ENCODE measurements at regions not wholly inside any gene's neighbourhood (a gene's known extent, or its start where the extent isn't known, plus 50 kb on each side); places are given as distances from the start of the nearest gene placed in this dataset.
A peak's percentile ranks its signal among the peaks of the same experiment; 100 is the strongest.

DNA sequence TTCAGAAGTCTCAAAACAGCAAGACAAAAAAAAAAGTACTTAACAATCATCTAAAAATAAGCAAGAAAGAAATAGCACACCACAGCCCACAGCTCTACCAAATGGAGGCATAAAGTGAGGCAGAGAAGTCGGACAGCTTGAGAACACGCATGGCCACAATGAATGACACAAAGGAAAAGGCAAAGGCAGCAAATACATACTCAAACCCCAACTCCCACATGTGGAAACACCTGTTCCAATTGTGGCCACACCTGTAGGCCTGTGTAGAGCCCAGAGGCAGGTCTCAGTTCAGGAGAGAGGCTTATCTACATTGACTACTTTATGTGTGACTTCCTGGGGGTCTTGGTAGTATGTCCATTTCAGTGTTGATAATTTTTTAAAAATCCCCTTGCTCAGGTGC lies 543.5 kb downstream of the LMO4 start:
- H3K79me2 ChIP-seq (ENCODE audit: insufficient read depth, low read length) = no peaks in the 10 kb centered on the region
- no peak overlapping the region for H3K27ac ChIP-seq (ENCODE audit: low read depth in 1 of 2, low read length in 2 of 2)
- peaks cover 32% of the 10 kb centered on the region for H3K4me1 Mint-ChIP-seq
- no peak overlapping the region for H2AFZ ChIP-seq (ENCODE audit: insufficient read depth, low read depth, low read length, poor library complexity, severe bottlenecking)
- TF ChIP-seq, protein P1, sequence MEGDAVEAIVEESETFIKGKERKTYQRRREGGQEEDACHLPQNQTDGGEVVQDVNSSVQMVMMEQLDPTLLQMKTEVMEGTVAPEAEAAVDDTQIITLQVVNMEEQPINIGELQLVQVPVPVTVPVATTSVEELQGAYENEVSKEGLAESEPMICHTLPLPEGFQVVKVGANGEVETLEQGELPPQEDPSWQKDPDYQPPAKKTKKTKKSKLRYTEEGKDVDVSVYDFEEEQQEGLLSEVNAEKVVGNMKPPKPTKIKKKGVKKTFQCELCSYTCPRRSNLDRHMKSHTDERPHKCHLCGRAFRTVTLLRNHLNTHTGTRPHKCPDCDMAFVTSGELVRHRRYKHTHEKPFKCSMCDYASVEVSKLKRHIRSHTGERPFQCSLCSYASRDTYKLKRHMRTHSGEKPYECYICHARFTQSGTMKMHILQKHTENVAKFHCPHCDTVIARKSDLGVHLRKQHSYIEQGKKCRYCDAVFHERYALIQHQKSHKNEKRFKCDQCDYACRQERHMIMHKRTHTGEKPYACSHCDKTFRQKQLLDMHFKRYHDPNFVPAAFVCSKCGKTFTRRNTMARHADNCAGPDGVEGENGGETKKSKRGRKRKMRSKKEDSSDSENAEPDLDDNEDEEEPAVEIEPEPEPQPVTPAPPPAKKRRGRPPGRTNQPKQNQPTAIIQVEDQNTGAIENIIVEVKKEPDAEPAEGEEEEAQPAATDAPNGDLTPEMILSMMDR (IDR thresholded peaks at IDR 0.05) = no peak
- H3K27me3 ChIP-seq (ENCODE audit: control insufficient read depth in 2 of 2, insufficient read depth in 2 of 2, low read length in 2 of 2) = no peaks in the 10 kb centered on the region
- no peak overlapping the region for H3K4me2 ChIP-seq (replicated peaks; ENCODE audit: extremely low read depth, low read length, poor library complexity, severe bottlenecking)
- H3K4me3 ChIP-seq (replicated peaks in 1 of 3; ENCODE audit: low read depth in 2 of 3, low read length in 3 of 3) = no peak overlapping the region
- H3K9me3 Mint-ChIP-seq = peaks cover 0 to 3% (median under 1%) of the 10 kb centered on the region in 7 donors
- H3K27me3 Mint-ChIP-seq (ENCODE audit: low read depth in 3 of 3) = peaks cover 0 to 2% (median 2%) of the 10 kb centered on the region in 3 donors
- H3K4me1 ChIP-seq (ENCODE audit: control insufficient read depth in 1 of 2, insufficient read depth in 2 of 2, low read length in 2 of 2) = peaks cover 24 to 34% of the 10 kb centered on the region in 2 donors
- no peaks in the 10 kb centered on the region for H3K36me3 Mint-ChIP-seq
- H3K9ac ChIP-seq (ENCODE audit: insufficient read depth, low read length, poor library complexity, severe bottlenecking) = no peak overlapping the region
- 70% methylated on average over 2 of the region's 2 CpGs for WGBS (ENCODE audit: insufficient coverage)
- no peak for DNase-seq
- no peaks in the 10 kb centered on the region for H3K36me3 ChIP-seq (replicated peaks in 1 of 2; ENCODE audit: control insufficient read depth in 1 of 2, insufficient read depth in 2 of 2, low read length in 2 of 2)
- no peaks in the 10 kb centered on the region for H3K9me3 ChIP-seq (replicated peaks in 1 of 2; ENCODE audit: control insufficient read depth in 1 of 2, insufficient read depth in 1 of 2, low read length in 2 of 2)
- peak overlapping the region in 5 of 7 donors; percentile 4 to 60 (median 20) for H3K27ac Mint-ChIP-seq
- H3K4me3 Mint-ChIP-seq = no peak overlapping the region
- no peaks in the 10 kb centered on the region for H4K20me1 ChIP-seq (ENCODE audit: insufficient read depth, low read length)
- intact Hi-C loops (cut with micrococcal nuclease) = no loop called here

DNA sequence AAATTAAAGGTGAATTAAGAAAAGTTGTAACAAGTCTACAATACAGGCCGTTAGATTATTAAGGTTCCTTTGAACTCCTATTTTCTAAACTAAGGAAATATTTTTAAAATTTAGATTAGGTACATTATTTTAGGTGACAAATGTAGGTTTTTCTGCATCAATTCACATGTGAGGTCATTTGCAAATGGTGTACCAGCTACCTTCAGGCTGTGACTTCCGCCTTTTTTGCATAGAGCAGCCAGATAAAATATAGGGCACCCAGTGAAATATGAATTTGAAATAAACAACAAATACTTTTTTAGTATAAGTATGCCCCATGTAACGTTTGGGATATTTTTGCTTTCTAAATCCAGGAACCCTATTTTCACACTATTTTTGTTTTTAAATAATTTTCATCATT lies 544.0 kb downstream of the LMO4 start:
- TF ChIP-seq, protein P1 (IDR thresholded peaks at IDR 0.05) = no peak
- Histone ChIP-seq H3K9ac (ENCODE audit: insufficient read depth, low read length, poor library complexity, severe bottlenecking) (no peak overlapping the region), H3K36me3 (replicated peaks in 1 of 2; ENCODE audit: control insufficient read depth in 1 of 2, insufficient read depth in 2 of 2, low read length in 2 of 2) (no peaks in the 10 kb centered on the region), H3K4me3 (replicated peaks in 1 of 3; ENCODE audit: low read depth in 2 of 3, low read length in 3 of 3) (no peak overlapping the region), H3K27ac (ENCODE audit: low read depth in 1 of 2, low read length in 2 of 2) (no peak overlapping the region), H4K20me1 (ENCODE audit: insufficient read depth, low read length) (no peaks in the 10 kb centered on the region), H3K4me1 (ENCODE audit: control insufficient read depth in 1 of 2, insufficient read depth in 2 of 2, low read length in 2 of 2) (peaks cover 24 to 34% of the 10 kb centered on the region in 2 donors), H3K79me2 (ENCODE audit: insufficient read depth, low read length) (no peaks in the 10 kb centered on the region), H2AFZ (ENCODE audit: insufficient read depth, low read depth, low read length, poor library complexity, severe bottlenecking) (no peak overlapping the region), H3K4me2 (replicated peaks; ENCODE audit: extremely low read depth, low read length, poor library complexity, severe bottlenecking) (no peak overlapping the region), H3K9me3 (replicated peaks in 1 of 2; ENCODE audit: control insufficient read depth in 1 of 2, insufficient read depth in 1 of 2, low read length in 2 of 2) (no peaks in the 10 kb centered on the region), H3K27me3 (ENCODE audit: control insufficient read depth in 2 of 2, insufficient read depth in 2 of 2, low read length in 2 of 2) (no peaks in the 10 kb centered on the region)
- DNase-seq = no peak
- peaks cover 0 to 3% (median 0%) of the 10 kb centered on the region in 7 donors for H3K9me3 Mint-ChIP-seq
- peaks cover 0 to 2% (median 2%) of the 10 kb centered on the region in 3 donors for H3K27me3 Mint-ChIP-seq (ENCODE audit: low read depth in 3 of 3)
- intact Hi-C loops (cut with micrococcal nuclease) = no loop called here
- WGBS (ENCODE audit: insufficient coverage) = no CpG with 5 or more reads among the region's 3 CpGs
- no peaks in the 10 kb centered on the region for H3K36me3 Mint-ChIP-seq
- H3K4me3 Mint-ChIP-seq = no peak overlapping the region
- H3K27ac Mint-ChIP-seq = no peak overlapping the region
- H3K4me1 Mint-ChIP-seq = peaks cover 31% of the 10 kb centered on the region

All from CD14-positive monocyte (primary cell).